ENCODE measurements at regions not wholly inside any gene's neighbourhood (a gene's known extent, or its start where the extent isn't known, plus 50 kb on each side); places are given as distances from the start of the nearest gene placed in this dataset.
"Not testable (repeated sequence)": the region's sequence is repeated elsewhere in the genome, so short reads cannot be mapped to it uniquely, and the experiment has no call there.

- no peak for DNase-seq (ENCODE audit: extremely low read depth, low read depth)
- TF ChIP-seq CTCF (IDR thresholded peaks at IDR 0.05; ENCODE audit: low read depth, low read length), result no peak
These were observed 59.2 kb downstream of the IL12A start for GRCh38 chr3:160047876-160048275.

GRCh38 chr3:160049038-160049437 lies 60.4 kb downstream of the IL12A start:
- no peak for DNase-seq (ENCODE audit: extremely low read depth, low read depth)
- TF ChIP-seq CTCF (IDR thresholded peaks at IDR 0.05; ENCODE audit: low read depth, low read length), result no peak

- no peak for TF ChIP-seq CTCF (IDR thresholded peaks at IDR 0.05; ENCODE audit: low read depth, low read length)
- no peak for DNase-seq (ENCODE audit: extremely low read depth, low read depth)
These were observed 60.9 kb downstream of the IL12A start for GRCh38 chr3:160049565-160049964.

GRCh38 chr3:160049988-160050387 lies 61.4 kb downstream of the IL12A start:
- TF ChIP-seq CTCF (IDR thresholded peaks at IDR 0.05; ENCODE audit: low read depth, low read length), result no peak
- no peak for DNase-seq (ENCODE audit: extremely low read depth, low read depth)

- no peak for DNase-seq (ENCODE audit: extremely low read depth, low read depth)
- no peak for TF ChIP-seq CTCF (IDR thresholded peaks at IDR 0.05; ENCODE audit: low read depth, low read length)
These were observed 63.9 kb downstream of the IL12A start for GRCh38 chr3:160052385-160053047.

- no peak for TF ChIP-seq CTCF (IDR thresholded peaks at IDR 0.05; ENCODE audit: low read depth, low read length)
- DNase-seq (ENCODE audit: extremely low read depth, low read depth), result no peak
These were observed 64.4 kb downstream of the IL12A start for GRCh38 chr3:160053048-160053391.

GRCh38 chr3:160054862-160055261 lies 66.2 kb downstream of the IL12A start:
- not testable (repeated sequence) for DNase-seq (ENCODE audit: extremely low read depth, low read depth)

GRCh38 chr3:160055659-160056058 lies 67.0 kb downstream of the IL12A start:
- no peak for DNase-seq (ENCODE audit: extremely low read depth, low read depth)

More at GRCh38 chr3:160055659-160056058, 67.0 kb downstream of the IL12A start:
- TF ChIP-seq CTCF (IDR thresholded peaks at IDR 0.05; ENCODE audit: low read depth, low read length), result no peak
